GM06990 (cell line): ENCODE measurements at regions not wholly inside any gene's neighbourhood (a gene's known extent, or its start where the extent isn't known, plus 50 kb on each side); places are given as distances from the start of the nearest gene placed in this dataset.

Source experiments
- DNase-seq: peaks from one replicate; pipeline ENCODE4 v3.0.0-alpha.2; 2011; ENCODE audit not compliant: insufficient read length; ENCODE audit errors: extremely low read depth
- H3K27me3 ChIP-seq: replicated peaks from 2 replicates; pipeline ENCODE4 v1.6.0; 2011; ENCODE audit warnings: low read length; ENCODE audit not compliant: control insufficient read depth, insufficient read depth
- H3K36me3 ChIP-seq: 2 replicates; pipeline ENCODE4 v1.5.1; 2011; ENCODE audit warnings: low read length; ENCODE audit not compliant: control insufficient read depth, insufficient read depth
- H3K4me3 ChIP-seq: replicated peaks from 2 replicates; pipeline ENCODE4 v1.5.1; 2011; ENCODE audit warnings: low read depth, mild to moderate bottlenecking, control low read depth, low read length
- CTCF ChIP-seq: IDR thresholded peaks from 2 replicates; pipeline ENCODE4 v1.5.1; 2011; ENCODE audit warnings: low read length, control low read depth, mild to moderate bottlenecking, inconsistent platforms; ENCODE audit not compliant: insufficient read depth, poor library complexity, severe bottlenecking

GRCh38 chr18:2340335-2340734 lies 231.0 kb downstream of the METTL4 start:
- no peak for DNase-seq
- no peaks in the 10 kb centered on the region for H3K36me3 ChIP-seq
- TF ChIP-seq CTCF: no peak
- no peak overlapping the region for H3K4me3 ChIP-seq
- H3K27me3 ChIP-seq: no peaks in the 10 kb centered on the region

- H3K36me3 ChIP-seq: no peaks in the 10 kb centered on the region
- no peak overlapping the region for H3K4me3 ChIP-seq
- no peak for TF ChIP-seq CTCF
- no peaks in the 10 kb centered on the region for H3K27me3 ChIP-seq
- DNase-seq: no peak
Observed at GRCh38 chr18:2348003-2348402, 223.3 kb downstream of the METTL4 start.

- Histone ChIP-seq H3K4me3 (no peak overlapping the region), H3K27me3 (no peaks in the 10 kb centered on the region), H3K36me3 (no peaks in the 10 kb centered on the region)
- no peak for DNase-seq
- no peak for TF ChIP-seq CTCF
Observed at GRCh38 chr18:2351126-2351850, 220.0 kb downstream of the METTL4 start.

- no peaks in the 10 kb centered on the region for H3K27me3 ChIP-seq
- DNase-seq: no peak
- no peak overlapping the region for H3K4me3 ChIP-seq
- H3K36me3 ChIP-seq: no peaks in the 10 kb centered on the region
- TF ChIP-seq CTCF: no peak
Observed at GRCh38 chr18:2354292-2354691, 217.0 kb downstream of the METTL4 start.

GRCh38 chr18:2356906-2357305 lies 214.4 kb downstream of the METTL4 start:
- no peak for TF ChIP-seq CTCF
- no peak overlapping the region for H3K4me3 ChIP-seq
- H3K36me3 ChIP-seq: no peaks in the 10 kb centered on the region
- no peak for DNase-seq
- no peaks in the 10 kb centered on the region for H3K27me3 ChIP-seq

GRCh38 chr18:2360861-2361260 lies 210.4 kb downstream of the METTL4 start:
- H3K27me3 ChIP-seq: no peaks in the 10 kb centered on the region; the same call in 1 of the 2 replicates
- H3K36me3 ChIP-seq: no peaks in the 10 kb centered on the region
- no peak overlapping the region for H3K4me3 ChIP-seq
- no peak for TF ChIP-seq CTCF
- DNase-seq: no peak
